GM21723 (cell line): ENCODE measurements at regions not wholly inside any gene's neighbourhood (a gene's known extent, or its start where the extent isn't known, plus 50 kb on each side); places are given as distances from the start of the nearest gene placed in this dataset.
A peak's percentile ranks its signal among the peaks of the same experiment; 100 is the strongest.
"Not testable (repeated sequence)": the region's sequence is repeated elsewhere in the genome, so short reads cannot be mapped to it uniquely, and the experiment has no call there.

Experiments
- ATAC-seq: cut with Tn5 transposase; IDR thresholded peaks from one replicate; pipeline ENCODE4 v1.9.1; 2021; ENCODE audit warnings: mild to moderate bottlenecking, moderate library complexity; ENCODE audit not compliant: unreplicated experiment

- ATAC-seq, result not testable (repeated sequence)
Observed at GRCh38 chr7:128561116-128561722, 84.7 kb downstream of the METTL2B start.

- not testable (repeated sequence) for ATAC-seq
Observed at GRCh38 chr7:128562795-128563194, 86.2 kb downstream of the METTL2B start.

- ATAC-seq, result not testable (repeated sequence)
Observed at GRCh38 chr7:128564123-128564700, 87.7 kb downstream of the METTL2B start.

- not testable (repeated sequence) for ATAC-seq
Observed at GRCh38 chr7:128564932-128565864, 88.7 kb downstream of the METTL2B start.

GRCh38 chr7:128575277-128575676 lies 96.8 kb upstream of the GARIN1A start:
- ATAC-seq, result not testable (repeated sequence)

GRCh38 chr7:128576953-128577352 lies 95.1 kb upstream of the GARIN1A start:
- not testable (repeated sequence) for ATAC-seq

- not testable (repeated sequence) for ATAC-seq
Observed at GRCh38 chr7:128579843-128580242, 92.2 kb upstream of the GARIN1A start.

GRCh38 chr7:128581100-128581499 lies 91.0 kb upstream of the GARIN1A start:
- ATAC-seq, result not testable (repeated sequence)

- not testable (repeated sequence) for ATAC-seq
Observed at GRCh38 chr7:128581825-128582561, 90.1 kb upstream of the GARIN1A start.

- ATAC-seq, result not testable (repeated sequence)
Observed at GRCh38 chr7:128586715-128587114, 85.4 kb upstream of the GARIN1A start.

GRCh38 chr7:128591705-128592104 lies 80.4 kb upstream of the GARIN1A start:
- no peak for ATAC-seq

- ATAC-seq, result not testable (repeated sequence)
Observed at GRCh38 chr7:128592209-128592608, 79.9 kb upstream of the GARIN1A start.

GRCh38 chr7:128594061-128594460 lies 78.0 kb upstream of the GARIN1A start:
- ATAC-seq, result not testable (repeated sequence)

- not testable (repeated sequence) for ATAC-seq
Observed at GRCh38 chr7:128596336-128597128, 75.6 kb upstream of the GARIN1A start.

- ATAC-seq, result not testable (repeated sequence)
Observed at GRCh38 chr7:128598946-128599345, 73.1 kb upstream of the GARIN1A start.

- ATAC-seq, result peak; percentile 81
Observed at GRCh38 chr7:128608678-128609421, 63.2 kb upstream of the GARIN1A start.

GRCh38 chr7:128613366-128613765 lies 58.7 kb upstream of the GARIN1A start:
- ATAC-seq, result not testable (repeated sequence)

GRCh38 chr7:128614812-128615211 lies 57.3 kb upstream of the GARIN1A start:
- ATAC-seq, result not testable (repeated sequence)

- not testable (repeated sequence) for ATAC-seq
Observed at GRCh38 chr7:128616799-128617198, 55.3 kb upstream of the GARIN1A start.
